ENCODE measurements at regions not wholly inside any gene's neighbourhood (a gene's known extent, or its start where the extent isn't known, plus 50 kb on each side); places are given as distances from the start of the nearest gene placed in this dataset.
A peak's percentile ranks its signal among the peaks of the same experiment; 100 is the strongest.

DNA sequence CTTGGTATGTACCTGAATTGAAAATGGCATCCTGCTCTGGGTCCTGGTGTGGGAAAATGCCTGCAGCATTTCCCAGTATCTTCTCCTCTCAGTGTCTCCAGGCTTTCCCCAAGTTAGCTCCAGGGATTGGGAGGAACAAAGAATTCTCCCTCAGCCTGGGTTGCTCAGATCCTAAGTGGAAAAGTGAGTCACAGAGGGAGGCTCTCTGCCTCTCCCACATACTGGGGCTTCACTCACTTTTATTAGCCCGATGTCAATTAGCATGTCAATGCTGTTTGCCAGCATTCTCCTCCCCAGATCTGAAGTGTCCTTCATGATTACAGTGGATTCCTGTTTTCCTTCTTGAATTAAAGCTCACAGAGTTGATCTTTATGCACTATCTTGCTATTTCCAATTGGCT, 655.0 kb downstream of the EPHA3 start:
- no peak for DNase-seq (ENCODE audit: low spot score)

GRCh38 chr3:89783341-89783927, 676.0 kb downstream of the EPHA3 start:
- no peak for DNase-seq (ENCODE audit: low spot score)

DNA sequence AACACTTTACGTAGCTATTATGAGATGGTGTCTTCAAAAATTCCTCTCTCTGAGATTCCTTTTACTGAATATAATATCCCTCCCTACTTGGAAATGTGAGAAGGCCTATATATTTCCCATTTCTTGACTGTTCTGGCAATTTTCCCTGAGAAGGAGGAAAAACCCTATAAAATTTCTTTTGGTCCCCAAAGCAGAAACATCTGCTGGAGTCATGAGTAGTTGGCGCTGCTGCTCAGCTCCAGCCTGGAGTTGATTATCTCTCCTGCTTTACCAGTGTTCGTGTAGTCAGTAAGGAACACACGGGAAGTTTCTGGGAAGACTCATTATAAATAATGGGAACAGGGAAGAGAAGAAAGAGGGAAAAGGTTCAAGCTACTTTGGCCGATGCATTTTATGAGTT, 680.1 kb downstream of the EPHA3 start:
- no peak for DNase-seq (ENCODE audit: low spot score)

DNA sequence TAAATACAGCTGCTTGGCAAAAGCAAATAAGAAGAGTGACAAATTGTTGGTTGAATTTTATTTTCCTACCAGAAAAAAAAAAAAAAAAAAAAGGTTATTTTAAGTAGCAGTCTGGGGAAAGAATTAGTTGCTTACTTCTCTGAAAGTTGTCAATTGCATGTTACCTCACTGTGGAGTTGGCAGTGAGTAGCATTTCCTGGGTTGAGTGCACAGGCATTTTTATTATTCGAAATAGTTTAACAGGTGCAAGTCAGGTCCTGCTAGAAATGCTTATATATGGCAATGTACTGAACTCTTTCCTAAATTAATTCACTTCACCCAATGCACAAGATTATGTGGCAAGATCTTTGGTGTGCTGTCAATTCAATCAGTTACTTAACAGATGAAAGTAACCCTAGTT, 680.6 kb downstream of the EPHA3 start:
- DNase-seq (ENCODE audit: low spot score): no peak

DNA sequence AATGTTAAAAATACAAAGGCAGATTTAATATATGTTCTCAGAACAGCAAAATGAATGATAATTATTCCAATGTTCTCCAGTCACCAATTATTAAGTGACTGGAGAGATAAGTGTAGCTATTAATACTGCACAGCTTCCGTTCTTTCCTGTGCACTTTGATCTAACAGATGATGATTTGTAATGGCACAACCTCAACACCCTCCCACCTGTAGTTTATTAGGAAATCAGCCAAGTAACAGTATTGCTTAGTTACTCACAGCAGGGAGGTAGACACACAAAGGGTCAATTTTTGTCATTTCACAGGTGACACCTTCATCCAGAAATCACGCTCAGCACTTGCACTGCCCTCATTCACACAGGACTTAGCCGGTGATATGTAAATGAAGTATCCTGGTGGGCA, 688.1 kb downstream of the EPHA3 start:
- DNase-seq (ENCODE audit: low spot score): no peak

- DNase-seq (ENCODE audit: low spot score): no peak
Measured at GRCh38 chr3:89802881-89803280, 695.5 kb downstream of the EPHA3 start.

DNA sequence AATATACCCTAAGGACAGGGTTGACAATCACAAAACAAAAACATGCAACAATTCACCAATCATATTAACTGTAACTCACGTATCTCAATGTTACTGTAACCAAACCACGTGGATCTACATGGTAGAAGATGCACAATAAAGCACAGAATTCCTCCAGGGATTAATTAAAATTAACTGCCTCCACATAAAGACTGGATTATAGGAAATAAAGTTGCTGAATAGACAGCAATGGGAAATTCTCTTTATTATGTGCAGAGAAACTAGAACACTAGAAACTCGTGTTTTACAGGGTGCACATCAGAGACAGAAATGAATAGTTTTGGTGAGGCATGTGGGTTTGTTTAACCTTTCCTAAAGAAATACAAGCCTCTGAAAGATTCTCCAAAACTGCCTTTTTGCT, 696.3 kb downstream of the EPHA3 start:
- no peak for DNase-seq (ENCODE audit: low spot score)

GRCh38 chr3:89806166-89806565, 698.7 kb downstream of the EPHA3 start:
- DNase-seq (ENCODE audit: low spot score): no peak

DNA sequence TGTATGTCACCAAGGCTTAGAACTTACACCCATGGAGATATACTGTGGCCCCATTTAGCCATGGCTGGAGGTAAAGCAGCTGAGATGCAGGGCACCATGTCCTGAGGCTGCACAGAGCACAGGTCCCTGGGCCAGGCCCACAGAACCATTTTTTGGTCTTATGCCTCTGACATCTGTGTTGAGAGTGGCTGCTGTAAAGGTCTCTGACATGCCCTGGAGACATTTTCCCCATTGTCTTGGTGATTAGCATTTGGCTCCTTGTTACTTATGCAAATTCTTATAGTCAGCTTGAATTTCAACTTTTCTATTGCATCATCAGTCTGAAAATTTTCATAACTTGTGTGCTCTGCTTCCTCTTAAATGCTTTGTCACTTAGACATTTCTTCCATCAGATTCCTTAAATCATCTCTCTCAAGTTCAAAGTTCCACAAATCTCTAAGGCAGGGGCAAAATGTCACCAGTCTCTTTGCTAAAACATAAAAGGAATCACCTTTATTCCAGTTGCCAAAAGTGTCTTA, 701.3 kb downstream of the EPHA3 start:
- DNase-seq (ENCODE audit: low spot score): no peak

GRCh38 chr3:89813500-89813899, 706.1 kb downstream of the EPHA3 start:
- no peak for DNase-seq (ENCODE audit: low spot score)

GRCh38 chr3:89841041-89841440, 733.6 kb downstream of the EPHA3 start:
- no peak for DNase-seq (ENCODE audit: low spot score)

- DNase-seq (ENCODE audit: low spot score): no peak
Measured at GRCh38 chr3:89845053-89845452, 737.6 kb downstream of the EPHA3 start.

DNA sequence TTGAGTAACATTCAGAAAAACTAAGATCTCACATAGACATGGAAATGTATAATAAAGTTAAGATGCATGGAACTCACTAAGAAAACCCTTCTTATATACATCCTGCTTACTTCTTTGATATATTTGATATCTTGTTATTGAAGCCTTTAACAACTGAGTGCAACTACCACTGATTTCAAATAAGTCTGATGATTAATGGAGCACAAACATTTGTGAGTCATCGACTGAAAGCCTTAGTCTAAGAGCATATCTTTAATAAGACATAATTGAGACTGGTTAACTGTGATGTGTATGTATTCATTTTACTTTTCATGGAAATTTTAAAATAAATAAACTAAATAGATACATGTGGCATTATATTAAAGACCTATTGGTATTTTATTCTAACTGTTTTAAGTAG, 740.5 kb downstream of the EPHA3 start:
- DNase-seq (ENCODE audit: low spot score): no peak

GRCh38 chr3:89851974-89852621, 744.7 kb downstream of the EPHA3 start:
- peak; percentile 29 for DNase-seq (ENCODE audit: low spot score)

GRCh38 chr3:89859757-89860156, 752.3 kb downstream of the EPHA3 start:
- peak; percentile 12 for DNase-seq (ENCODE audit: low spot score)

GRCh38 chr3:89867286-89867685, 759.9 kb downstream of the EPHA3 start:
- no peak for DNase-seq (ENCODE audit: low spot score)

GRCh38 chr3:89876116-89876515, 768.7 kb downstream of the EPHA3 start:
- no peak for DNase-seq (ENCODE audit: low spot score)

- no peak for DNase-seq (ENCODE audit: low spot score)
Measured at GRCh38 chr3:89877230-89877629, 769.8 kb downstream of the EPHA3 start.

DNA sequence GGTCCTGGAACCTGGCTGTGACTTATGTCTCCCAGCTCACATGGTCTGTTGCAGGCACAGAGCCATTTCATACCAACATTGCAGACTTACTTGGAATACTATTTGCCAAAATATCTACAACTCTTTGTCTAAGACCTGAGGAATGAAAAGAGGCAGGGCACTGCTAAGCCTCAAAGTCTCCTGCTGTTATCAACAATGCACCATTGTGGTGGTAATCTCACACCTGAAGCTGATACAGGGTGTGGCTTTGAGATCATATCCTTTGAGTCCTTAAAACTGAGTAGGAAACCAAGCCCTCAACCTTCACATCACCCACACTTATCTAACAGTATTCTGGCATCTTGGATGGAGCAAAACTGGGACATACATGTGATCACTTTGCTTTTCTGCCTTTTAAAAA, 782.0 kb downstream of the EPHA3 start:
- no peak for DNase-seq (ENCODE audit: low spot score)

- no peak for DNase-seq (ENCODE audit: low spot score)
Measured at GRCh38 chr3:89908711-89909213, 801.3 kb downstream of the EPHA3 start.

- DNase-seq (ENCODE audit: low spot score): no peak
Measured at GRCh38 chr3:89912031-89912430, 804.6 kb downstream of the EPHA3 start.

GRCh38 chr3:89923921-89924610, 816.6 kb downstream of the EPHA3 start:
- no peak for DNase-seq (ENCODE audit: low spot score)

- no peak for DNase-seq (ENCODE audit: low spot score)
Measured at GRCh38 chr3:89925976-89926375, 818.6 kb downstream of the EPHA3 start.

Measured in globus pallidus (tissue), 1 donor.